Neural progenitor cell (in vitro differentiated cells): ENCODE measurements at regions not wholly inside any gene's neighbourhood (a gene's known extent, or its start where the extent isn't known, plus 50 kb on each side); places are given as distances from the start of the nearest gene placed in this dataset.
"Not testable (repeated sequence)": the region's sequence is repeated elsewhere in the genome, so short reads cannot be mapped to it uniquely, and the experiment has no call there.

ENCODE experiments used
- DNase-seq: peaks from one replicate; pipeline ENCODE4 v3.0.0-alpha.2; 2016; ENCODE audit warnings: low spot score
- H2AFZ ChIP-seq: fragments of 200-600 bp; sonication (generic); replicated peaks from 2 replicates; pipeline ENCODE4 v1.6.1; 2016; ENCODE audit warnings: antibody characterized with exemption
- H3F3A ChIP-seq: fragments of 200-600 bp; sonication (generic); 2 replicates; pipeline ENCODE4 v1.6.1; 2016; ENCODE audit warnings: antibody characterized with exemption, low read depth
- H3K27ac ChIP-seq: fragments of 200-600 bp; sonication (generic); 2 replicates; pipeline ENCODE4 v1.5.1; 2016; ENCODE audit warnings: mild to moderate bottlenecking
- H3K27me3 ChIP-seq: fragments of 200-600 bp; sonication (generic); 2 replicates; pipeline ENCODE4 v1.6.1; 2016; ENCODE audit warnings: mild to moderate bottlenecking, moderate library complexity
- H3K36me3 ChIP-seq: fragments of 200-600 bp; sonication (generic); 2 replicates; pipeline ENCODE4 v1.5.1; 2016
- H3K4me1 ChIP-seq: fragments of 200-600 bp; sonication (generic); 2 replicates; pipeline ENCODE4 v1.6.1; 2016; ENCODE audit warnings: mixed run types
- H3K4me2 ChIP-seq: fragments of 200-600 bp; sonication (generic); 2 replicates; pipeline ENCODE4 v1.6.1; 2016
- H3K4me3 ChIP-seq: fragments of 200-600 bp; sonication (generic); 2 replicates; pipeline ENCODE4 v1.5.1; 2016
- H3K79me2 ChIP-seq: fragments of 200-600 bp; sonication (generic); 2 replicates; pipeline ENCODE4 v1.6.1; 2016; ENCODE audit warnings: low read depth
- H3K9ac ChIP-seq: fragments of 200-600 bp; sonication (generic); 2 replicates; pipeline ENCODE4 v1.6.1; 2016
- H3K9me3 ChIP-seq: fragments of 200-600 bp; sonication (generic); 2 replicates; pipeline ENCODE4 v1.5.1; 2016; ENCODE audit warnings: low read depth
- H4K20me1 ChIP-seq: fragments of 200-600 bp; sonication (generic); 2 replicates; pipeline ENCODE4 v1.6.1; 2016; ENCODE audit warnings: low read depth
- H3K27ac Mint-ChIP-seq: 3 replicates; pipeline ENCODE4 v1.8.0; 2021; ENCODE audit warnings: mixed read lengths
- H3K27me3 Mint-ChIP-seq: 2 replicates; pipeline ENCODE4 v1.8.0; 2022; ENCODE audit warnings: low read depth, mild to moderate bottlenecking, inconsistent platforms, moderate library complexity, mixed read lengths; ENCODE audit not compliant: insufficient read depth
- H3K36me3 Mint-ChIP-seq: 3 replicates; pipeline ENCODE4 v1.8.0; 2021; ENCODE audit warnings: mixed read lengths
- H3K4me1 Mint-ChIP-seq: 3 replicates; pipeline ENCODE4 v1.8.0; 2021; ENCODE audit warnings: mixed read lengths
- H3K4me3 Mint-ChIP-seq: 3 replicates; pipeline ENCODE4 v1.8.0; 2021; ENCODE audit warnings: mild to moderate bottlenecking, moderate library complexity, mixed read lengths
- H3K9me3 Mint-ChIP-seq: 3 replicates; pipeline ENCODE4 v1.8.0; 2020; ENCODE audit warnings: mixed read lengths
- EZH2 ChIP-seq: fragments of 200-600 bp; sonication (generic); IDR thresholded peaks from 2 replicates; pipeline ENCODE4 v1.6.1; 2017; ENCODE audit warnings: antibody characterized with exemption, mild to moderate bottlenecking, moderate library complexity
- EZH2phosphoT487 ChIP-seq: fragments of 200-600 bp; sonication (generic); IDR thresholded peaks from 2 replicates; pipeline ENCODE4 v1.6.1; 2017; ENCODE audit warnings: antibody characterized with exemption
- TF ChIP-seq, protein P1 (sequence below): fragments of 200-600 bp; sonication (generic); IDR thresholded peaks from 2 replicates; pipeline ENCODE4 v1.5.1; 2017; ENCODE audit warnings: antibody characterized with exemption, mild to moderate bottlenecking

DNA sequence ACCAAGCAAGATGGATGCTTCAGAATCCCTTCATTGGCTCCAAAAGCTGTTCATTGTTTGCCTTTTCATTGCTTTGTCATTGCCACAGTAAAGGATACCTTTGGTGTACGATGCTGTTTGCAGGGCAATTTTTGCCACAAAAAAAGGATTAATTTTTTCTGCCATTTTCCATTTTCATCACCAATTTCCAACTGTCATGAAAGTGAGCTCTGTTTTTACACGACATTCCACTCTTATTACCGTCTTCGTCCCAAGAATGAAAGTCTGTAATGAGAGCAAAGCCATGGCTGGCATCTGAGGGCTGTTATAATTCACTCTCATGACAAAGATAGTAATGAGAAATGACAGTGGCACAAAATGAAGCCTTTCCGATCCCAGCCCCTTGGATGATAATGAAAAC is 272.7 kb upstream of the DCN start:
- Histone ChIP-seq H3K79me2 (no peaks in the 10 kb centered on the region), H3K9me3 (no peaks in the 10 kb centered on the region), H3K9ac (no peak overlapping the region), H3K4me2 (no peak overlapping the region), H3K4me1 (no peaks in the 10 kb centered on the region), H2AFZ (no peak overlapping the region), H3K27me3 (no peaks in the 10 kb centered on the region), H3K36me3 (no peaks in the 10 kb centered on the region), H3F3A (no peaks in the 10 kb centered on the region), H3K27ac (no peak overlapping the region), H4K20me1 (no peaks in the 10 kb centered on the region), H3K4me3 (no peak overlapping the region)
- H3K9me3 Mint-ChIP-seq, result peaks cover 5% of the 10 kb centered on the region
- no peak for TF ChIP-seq EZH2phosphoT487
- TF ChIP-seq, protein P1, sequence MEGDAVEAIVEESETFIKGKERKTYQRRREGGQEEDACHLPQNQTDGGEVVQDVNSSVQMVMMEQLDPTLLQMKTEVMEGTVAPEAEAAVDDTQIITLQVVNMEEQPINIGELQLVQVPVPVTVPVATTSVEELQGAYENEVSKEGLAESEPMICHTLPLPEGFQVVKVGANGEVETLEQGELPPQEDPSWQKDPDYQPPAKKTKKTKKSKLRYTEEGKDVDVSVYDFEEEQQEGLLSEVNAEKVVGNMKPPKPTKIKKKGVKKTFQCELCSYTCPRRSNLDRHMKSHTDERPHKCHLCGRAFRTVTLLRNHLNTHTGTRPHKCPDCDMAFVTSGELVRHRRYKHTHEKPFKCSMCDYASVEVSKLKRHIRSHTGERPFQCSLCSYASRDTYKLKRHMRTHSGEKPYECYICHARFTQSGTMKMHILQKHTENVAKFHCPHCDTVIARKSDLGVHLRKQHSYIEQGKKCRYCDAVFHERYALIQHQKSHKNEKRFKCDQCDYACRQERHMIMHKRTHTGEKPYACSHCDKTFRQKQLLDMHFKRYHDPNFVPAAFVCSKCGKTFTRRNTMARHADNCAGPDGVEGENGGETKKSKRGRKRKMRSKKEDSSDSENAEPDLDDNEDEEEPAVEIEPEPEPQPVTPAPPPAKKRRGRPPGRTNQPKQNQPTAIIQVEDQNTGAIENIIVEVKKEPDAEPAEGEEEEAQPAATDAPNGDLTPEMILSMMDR, result no peak
- no peak for TF ChIP-seq EZH2
- no peaks in the 10 kb centered on the region for H3K36me3 Mint-ChIP-seq
- H3K27ac Mint-ChIP-seq, result no peak overlapping the region
- H3K4me1 Mint-ChIP-seq, result no peaks in the 10 kb centered on the region
- H3K27me3 Mint-ChIP-seq, result peaks cover 2% of the 10 kb centered on the region
- no peak overlapping the region for H3K4me3 Mint-ChIP-seq
- DNase-seq, result no peak

DNA sequence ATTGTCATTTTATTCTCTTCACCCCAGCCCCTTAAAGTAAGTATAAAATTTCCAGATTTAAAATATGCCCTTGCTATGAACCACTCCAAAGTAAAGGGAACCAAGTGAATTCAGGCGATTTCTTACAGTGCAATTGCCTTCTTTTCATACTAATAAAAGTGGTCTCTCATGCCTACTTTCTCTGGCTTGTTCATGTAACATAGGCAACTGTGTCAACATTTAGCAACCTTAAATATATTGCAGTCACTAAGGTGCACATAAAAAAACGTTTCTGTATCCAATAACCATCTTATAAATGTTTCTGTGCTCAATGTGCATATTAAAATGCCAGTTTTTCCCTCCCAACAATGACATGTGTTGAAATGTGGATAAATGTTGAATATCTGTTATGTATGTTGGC is 271.6 kb upstream of the DCN start:
- Mint-ChIP-seq H3K9me3 (peaks cover 5% of the 10 kb centered on the region), H3K4me3 (no peak overlapping the region), H3K36me3 (no peaks in the 10 kb centered on the region), H3K4me1 (no peaks in the 10 kb centered on the region), H3K27ac (no peak overlapping the region), H3K27me3 (peaks cover 2% of the 10 kb centered on the region)
- no peaks in the 10 kb centered on the region for H3K36me3 ChIP-seq
- no peak overlapping the region for H3K9ac ChIP-seq
- no peak for DNase-seq
- TF ChIP-seq EZH2phosphoT487 (no peak), EZH2 (no peak)
- TF ChIP-seq, protein P1, result no peak
- no peaks in the 10 kb centered on the region for H3K4me1 ChIP-seq
- no peak overlapping the region for H3K4me2 ChIP-seq
- H2AFZ ChIP-seq, result no peak overlapping the region
- H3K79me2 ChIP-seq, result no peaks in the 10 kb centered on the region
- no peaks in the 10 kb centered on the region for H3F3A ChIP-seq
- H3K4me3 ChIP-seq, result no peak overlapping the region
- H3K9me3 ChIP-seq, result no peaks in the 10 kb centered on the region
- no peaks in the 10 kb centered on the region for H4K20me1 ChIP-seq
- H3K27me3 ChIP-seq, result no peaks in the 10 kb centered on the region
- no peak overlapping the region for H3K27ac ChIP-seq

DNA sequence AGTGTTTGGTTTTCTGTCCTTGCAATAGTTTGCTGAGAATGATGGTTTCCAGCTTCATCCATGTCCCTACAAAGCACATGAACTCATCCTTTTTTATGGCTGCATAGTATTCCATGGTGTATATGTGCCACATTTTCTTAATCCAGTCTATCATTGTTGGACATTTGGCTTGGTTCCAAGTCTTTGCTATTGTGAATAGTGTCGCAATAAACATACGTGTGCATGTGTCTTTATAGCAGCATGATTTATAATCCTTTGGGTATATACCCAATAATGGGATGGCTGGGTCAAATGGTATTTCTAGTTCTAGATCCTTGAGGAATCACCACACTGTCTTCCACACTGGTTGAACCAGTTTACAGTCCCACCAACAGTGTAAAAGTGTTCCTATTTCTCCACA is 269.8 kb upstream of the DCN start:
- H3K27ac ChIP-seq, H3K4me3 Mint-ChIP-seq, H3K4me1 Mint-ChIP-seq, H3K36me3 Mint-ChIP-seq, H3K4me3 ChIP-seq, H4K20me1 ChIP-seq, H3F3A ChIP-seq, H3K36me3 ChIP-seq, H3K4me1 ChIP-seq, H3K9me3 Mint-ChIP-seq, H3K27ac Mint-ChIP-seq, H3K4me2 ChIP-seq, H3K9me3 ChIP-seq, H3K79me2 ChIP-seq, H3K27me3 Mint-ChIP-seq, DNase-seq, H3K9ac ChIP-seq, H3K27me3 ChIP-seq, H2AFZ ChIP-seq: not testable (repeated sequence)

DNA sequence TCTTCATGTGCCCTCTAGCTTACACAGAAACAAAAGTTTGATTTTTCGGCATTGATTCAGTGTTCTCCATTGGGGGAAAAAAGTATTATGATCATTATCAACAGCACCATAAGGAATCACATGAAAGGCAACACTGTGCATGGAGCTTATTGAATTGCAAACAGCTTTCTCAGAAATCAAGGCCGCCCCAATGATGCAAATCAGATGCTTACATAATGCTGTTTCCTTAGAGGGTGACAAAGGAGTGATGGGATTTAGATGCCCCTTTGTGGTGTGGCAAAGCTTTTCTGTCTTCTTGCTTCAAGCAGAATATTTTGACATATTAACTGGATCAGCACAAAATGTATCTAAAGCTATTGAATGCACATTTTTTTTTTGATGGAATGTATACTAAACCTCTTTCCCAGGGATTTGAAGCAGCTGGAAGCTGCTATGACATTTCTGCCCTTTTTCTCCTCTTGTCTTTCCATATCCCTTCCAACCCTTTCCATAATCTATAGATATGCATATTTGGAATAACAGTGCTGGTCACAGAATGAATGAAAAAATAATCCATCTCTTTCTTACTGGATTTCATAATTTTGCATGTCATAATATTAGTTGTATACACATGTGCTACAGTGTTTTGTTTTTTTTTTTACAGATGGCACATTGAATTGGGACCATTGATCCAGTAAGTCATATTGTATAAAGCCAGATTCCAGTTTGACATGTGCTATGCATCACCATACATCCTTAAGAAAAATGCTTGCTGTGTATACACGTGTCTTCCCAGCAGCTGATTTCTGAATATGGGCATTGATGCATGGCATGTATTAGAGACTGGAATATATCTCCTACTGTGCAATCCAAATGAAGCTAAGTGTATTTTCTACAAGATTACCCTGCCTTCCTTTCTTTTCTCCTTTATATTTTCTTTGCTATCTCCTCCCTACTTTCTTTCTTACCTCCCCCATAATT is 259.7 kb upstream of the DCN start:
- Mint-ChIP-seq H3K4me3 (no peak overlapping the region), H3K36me3 (no peaks in the 10 kb centered on the region), H3K4me1 (no peaks in the 10 kb centered on the region), H3K27ac (no peak overlapping the region), H3K9me3 (no peaks in the 10 kb centered on the region), H3K27me3 (no peaks in the 10 kb centered on the region)
- Histone ChIP-seq H3K27ac (no peak overlapping the region), H2AFZ (no peak overlapping the region), H3F3A (no peaks in the 10 kb centered on the region), H3K36me3 (no peaks in the 10 kb centered on the region), H3K79me2 (no peaks in the 10 kb centered on the region), H3K9me3 (no peaks in the 10 kb centered on the region), H3K4me1 (peaks cover 6% of the 10 kb centered on the region), H3K4me2 (no peak overlapping the region), H3K9ac (no peak overlapping the region), H3K27me3 (no peaks in the 10 kb centered on the region), H3K4me3 (no peak overlapping the region), H4K20me1 (no peaks in the 10 kb centered on the region)
- TF ChIP-seq, protein P1, result no peak
- TF ChIP-seq EZH2phosphoT487 (no peak), EZH2 (no peak)
- no peak for DNase-seq
